B cell (primary cell): ENCODE measurements at regions not wholly inside any gene's neighbourhood (a gene's known extent, or its start where the extent isn't known, plus 50 kb on each side); places are given as distances from the start of the nearest gene placed in this dataset.

Experiments used
- ATAC-seq: fragments of 200-7000 bp; cut with Tn5 transposase; one replicate; pipeline ENCODE4 v1.10.0; 2021; ENCODE audit warnings: low read depth, mild to moderate bottlenecking, moderate number of reproducible peaks, moderate library complexity
- CTCF ChIA-PET: fragments of 350-600 bp; sonication (Branson Sonifier 250); formaldehyde crosslinking; loops from one replicate; lab custom pipeline; 2021; ENCODE audit warnings: antibody characterized with exemption, inconsistent platforms; lab: Charles Lee
- POLR2A ChIA-PET: fragments of 350-600 bp; sonication (Branson Sonifier 250); formaldehyde crosslinking; loops from one replicate; lab custom pipeline; 2021; ENCODE audit warnings: antibody characterized with exemption; lab: Charles Lee
- DNase-seq: peaks from one replicate; pipeline ENCODE4 v3.0.0; 2013
- H2AFZ ChIP-seq: 2 replicates; pipeline ENCODE4 v1.6.1; 2012; ENCODE audit warnings: mild to moderate bottlenecking, low read depth, low read length; ENCODE audit not compliant: insufficient read depth, poor library complexity, severe bottlenecking
- H3K27ac ChIP-seq, 2 donors: 1 replicate in 1 of 2; 2 replicates in 1 of 2; pipeline ENCODE4 v1.5.1; 2012 to 2013; ENCODE audit warnings: low read length in 2 of 2, mild to moderate bottlenecking in 2 of 2, moderate library complexity in 1 of 2
- H3K27me3 ChIP-seq, 4 experiments: fragments of 200-600 bp in 1 of 4; sonication (generic) in 1 of 4; replicated peaks in 1 of 4; 1 replicate in 2 of 4; 2 replicates in 2 of 4; pipeline versions ENCODE4 v1.6.1 to v1.7.0; 2013 to 2016; ENCODE audit warnings: low read length in 3 of 4, mild to moderate bottlenecking in 2 of 4, mixed read lengths in 1 of 4, moderate library complexity in 1 of 4; ENCODE audit not compliant: insufficient read depth in 4 of 4, control insufficient read depth in 3 of 4; ENCODE audit errors: control extremely low read depth in 1 of 4
- H3K36me3 ChIP-seq, 2 experiments: replicated peaks in 1 of 2; 1 replicate in 1 of 2; 2 replicates in 1 of 2; pipeline versions ENCODE4 v1.6.1 to v1.7.1; 2013; ENCODE audit warnings: low read length in 1 of 2; ENCODE audit not compliant: insufficient read depth in 2 of 2, control insufficient read depth in 1 of 2; ENCODE audit errors: control extremely low read depth in 1 of 2, extremely low read depth in 1 of 2
- H3K4me1 ChIP-seq, 2 donors: fragments of 200-600 bp in 1 of 2; sonication (generic) in 1 of 2; 1 replicate in 1 of 2; 2 replicates in 1 of 2; pipeline versions ENCODE4 v1.5.1 to v1.6.1; 2013 to 2017; ENCODE audit warnings: low read length in 2 of 2; ENCODE audit not compliant: control insufficient read depth in 2 of 2, insufficient read depth in 2 of 2
- H3K4me2 ChIP-seq: replicated peaks from 2 replicates; pipeline ENCODE3; 2012; ENCODE audit warnings: mild to moderate bottlenecking, low read depth, low read length; ENCODE audit not compliant: poor library complexity, severe bottlenecking
- H3K4me3 ChIP-seq, 5 experiments: fragments of 200-600 bp in 1 of 5; sonication (generic) in 1 of 5; 1 replicate in 3 of 5; 2 replicates in 2 of 5; pipeline versions ENCODE4 v1.5.1 to v1.7.0; 2011 to 2016; ENCODE audit warnings: low read length in 4 of 5, mild to moderate bottlenecking in 4 of 5, low read depth in 2 of 5, control low read depth in 1 of 5, moderate library complexity in 1 of 5; ENCODE audit not compliant: insufficient read depth in 1 of 5; ENCODE audit errors: control extremely low read depth in 1 of 5, extremely low read depth in 1 of 5
- H3K79me2 ChIP-seq: fragments of 200-600 bp; sonication (generic); one replicate; pipeline ENCODE4 v1.6.0; 2016; ENCODE audit warnings: low read length; ENCODE audit not compliant: control insufficient read depth, insufficient read depth
- H3K9ac ChIP-seq: fragments of 200-600 bp; sonication (generic); 2 replicates; pipeline ENCODE4 v1.6.1; 2017; ENCODE audit warnings: mild to moderate bottlenecking, low read length, moderate library complexity
- H3K9me3 ChIP-seq, 3 donors: one replicate each; pipeline versions ENCODE4 v1.6.1 to v1.7.1; 2013; ENCODE audit warnings: low read length in 2 of 3; ENCODE audit not compliant: control insufficient read depth in 2 of 3, insufficient read depth in 1 of 3; ENCODE audit errors: control extremely low read depth in 1 of 3
- H4K20me1 ChIP-seq: 2 replicates; pipeline ENCODE4 v1.6.0; 2012; ENCODE audit warnings: mild to moderate bottlenecking, low read length; ENCODE audit not compliant: insufficient read depth, control insufficient read depth, poor library complexity, severe bottlenecking
- H3K27ac Mint-ChIP-seq: one replicate; pipeline ENCODE4 v1.8.0; 2021; ENCODE audit warnings: mixed read lengths
- H3K27me3 Mint-ChIP-seq: one replicate; pipeline ENCODE4 v1.8.0; 2021; ENCODE audit warnings: mixed read lengths
- H3K4me1 Mint-ChIP-seq: one replicate; pipeline ENCODE4 v1.8.0; 2021; ENCODE audit warnings: mixed read lengths
- H3K4me3 Mint-ChIP-seq: one replicate; pipeline ENCODE4 v1.8.0; 2021; ENCODE audit warnings: mixed read lengths
- H3K9me3 Mint-ChIP-seq: one replicate; pipeline ENCODE4 v1.8.0; 2022; ENCODE audit warnings: mixed read lengths; ENCODE audit not compliant: insufficient read depth
- EZH2 ChIP-seq: IDR thresholded peaks from 2 replicates; pipeline ENCODE4 v1.6.1; 2012; ENCODE audit warnings: borderline replicate concordance, low read depth, mild to moderate bottlenecking, moderate library complexity, low read length; ENCODE audit not compliant: insufficient read depth, poor library complexity, severe bottlenecking
- WGBS: methylation state at CpG from one replicate; pipeline ENCODE4 v1.1.5; 2013; ENCODE audit warnings: missing lambda C conversion rate; ENCODE audit not compliant: insufficient coverage; 5-methylcytosine and 5-hydroxymethylcytosine counted together
- intact Hi-C: fragments of 100-400 bp; cut with micrococcal nuclease; formaldehyde crosslinking; loops from one replicate; pipeline ENCODE4 v1.10.0; 2022
- TF ChIP-seq, protein P1 (sequence below): fragments of 200-600 bp; IDR thresholded peaks from one replicate; pipeline ENCODE4 v1.8.0; 2022; ENCODE audit warnings: antibody characterized with exemption, mild to moderate bottlenecking

- Histone ChIP-seq H3K9me3 (peaks cover 0 to 1% (median 0%) of the 10 kb centered on the region in 3 donors), H3K4me2 (no peak overlapping the region), H2AFZ (no peak overlapping the region), H3K27me3 (no peaks in the 10 kb centered on the region), H3K4me1 (no peaks in the 10 kb centered on the region), H3K9ac (no peak overlapping the region), H3K4me3 (no peak overlapping the region), H3K79me2 (no peaks in the 10 kb centered on the region), H3K36me3 (no peaks in the 10 kb centered on the region), H3K27ac (no peak overlapping the region), H4K20me1 (no peaks in the 10 kb centered on the region)
- TF ChIP-seq EZH2: no peak
- TF ChIP-seq, protein P1, sequence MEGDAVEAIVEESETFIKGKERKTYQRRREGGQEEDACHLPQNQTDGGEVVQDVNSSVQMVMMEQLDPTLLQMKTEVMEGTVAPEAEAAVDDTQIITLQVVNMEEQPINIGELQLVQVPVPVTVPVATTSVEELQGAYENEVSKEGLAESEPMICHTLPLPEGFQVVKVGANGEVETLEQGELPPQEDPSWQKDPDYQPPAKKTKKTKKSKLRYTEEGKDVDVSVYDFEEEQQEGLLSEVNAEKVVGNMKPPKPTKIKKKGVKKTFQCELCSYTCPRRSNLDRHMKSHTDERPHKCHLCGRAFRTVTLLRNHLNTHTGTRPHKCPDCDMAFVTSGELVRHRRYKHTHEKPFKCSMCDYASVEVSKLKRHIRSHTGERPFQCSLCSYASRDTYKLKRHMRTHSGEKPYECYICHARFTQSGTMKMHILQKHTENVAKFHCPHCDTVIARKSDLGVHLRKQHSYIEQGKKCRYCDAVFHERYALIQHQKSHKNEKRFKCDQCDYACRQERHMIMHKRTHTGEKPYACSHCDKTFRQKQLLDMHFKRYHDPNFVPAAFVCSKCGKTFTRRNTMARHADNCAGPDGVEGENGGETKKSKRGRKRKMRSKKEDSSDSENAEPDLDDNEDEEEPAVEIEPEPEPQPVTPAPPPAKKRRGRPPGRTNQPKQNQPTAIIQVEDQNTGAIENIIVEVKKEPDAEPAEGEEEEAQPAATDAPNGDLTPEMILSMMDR: no peak
- no peaks in the 10 kb centered on the region for H3K27me3 Mint-ChIP-seq
- WGBS: 60% methylated on average over 1 of the region's 1 CpG
- ChIA-PET POLR2A (no interaction called here), CTCF (no interaction called here)
- no peaks in the 10 kb centered on the region for H3K4me1 Mint-ChIP-seq
- peaks cover 4% of the 10 kb centered on the region for H3K9me3 Mint-ChIP-seq
- no peak overlapping the region for H3K4me3 Mint-ChIP-seq
- no peak overlapping the region for H3K27ac Mint-ChIP-seq
- intact Hi-C loops: no loop called here
- no peak for ATAC-seq
- no peak for DNase-seq
Measured at GRCh38 chr5:12270914-12271313, 366.7 kb upstream of the CTNND2 start.

GRCh38 chr5:12269164-12269563, 364.9 kb upstream of the CTNND2 start:
- WGBS: 100% methylated on average over 1 of the region's 3 CpGs
- POLR2A ChIA-PET: no interaction called here
- Histone ChIP-seq H3K36me3 (no peaks in the 10 kb centered on the region), H3K4me1 (no peaks in the 10 kb centered on the region), H3K9ac (no peak overlapping the region), H3K4me3 (no peak overlapping the region), H3K4me2 (no peak overlapping the region), H3K79me2 (no peaks in the 10 kb centered on the region), H3K9me3 (peaks cover 0 to 5% (median 0%) of the 10 kb centered on the region in 3 donors), H4K20me1 (no peaks in the 10 kb centered on the region), H3K27me3 (no peaks in the 10 kb centered on the region), H2AFZ (no peak overlapping the region), H3K27ac (no peak overlapping the region)
- intact Hi-C loops: no loop called here
- Mint-ChIP-seq H3K4me3 (no peak overlapping the region), H3K4me1 (no peaks in the 10 kb centered on the region), H3K27me3 (no peaks in the 10 kb centered on the region), H3K9me3 (no peaks in the 10 kb centered on the region), H3K27ac (no peak overlapping the region)
- DNase-seq (no peak), ATAC-seq (no peak)
- CTCF ChIA-PET: no interaction called here
- TF ChIP-seq, protein P1: no peak
- TF ChIP-seq EZH2: no peak
